ENCODE measurements at regions not wholly inside any gene's neighbourhood (a gene's known extent, or its start where the extent isn't known, plus 50 kb on each side); places are given as distances from the start of the nearest gene placed in this dataset.

DNA sequence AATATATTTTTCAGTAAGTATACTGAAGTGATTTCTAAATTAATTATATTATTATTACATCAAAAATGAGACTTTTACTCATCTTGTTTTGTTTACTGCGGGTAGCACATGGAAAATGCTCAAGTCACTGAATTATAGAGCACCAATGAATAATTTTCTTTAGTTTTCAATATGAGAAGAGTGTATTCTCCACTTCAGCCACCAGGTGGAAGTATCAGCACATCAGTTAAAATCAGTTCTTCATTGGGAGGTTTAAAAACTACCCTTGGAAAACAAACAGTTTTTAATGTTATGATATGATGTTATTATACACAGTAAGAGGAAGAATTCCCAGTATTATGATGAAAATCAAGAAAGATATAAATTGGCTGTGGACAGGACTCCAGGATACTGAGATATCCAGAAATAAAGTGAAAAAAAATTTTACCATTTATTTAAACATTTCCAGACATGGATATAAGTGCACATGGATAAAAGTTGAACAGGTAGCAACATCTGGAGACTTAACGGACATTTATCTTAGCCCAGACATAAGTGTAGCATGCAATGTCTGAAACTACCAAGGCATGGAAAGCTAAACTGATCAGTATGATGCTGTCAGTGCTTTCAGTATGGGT is 467.3 kb downstream of the KCNJ2 start:
- no peaks in the 10 kb centered on the region for H3K9me1 ChIP-seq (replicated peaks; ENCODE audit: control insufficient read depth, extremely low read depth, insufficient read depth, low read length)
- dilution Hi-C loops (cut with MboI; ENCODE audit: extremely low pct_ligation_motif_present, low sequenced_read_pairs) (no loop called here), intact Hi-C loops (cut with micrococcal nuclease) (loop anchor here (1.0 to 10.0 kb wide), 4 partner anchors 329 to 1904 kb away; no protein-coding TSS in a partner anchor)
- H3K9ac ChIP-seq (replicated peaks; ENCODE audit: extremely low read depth, insufficient read depth, low read length) = no peak overlapping the region
- H3K9me3 ChIP-seq (replicated peaks; ENCODE audit: control insufficient read depth, insufficient read depth, low read length) = no peaks in the 10 kb centered on the region
- CTCF ChIA-PET = no interaction called here
- H3K27me3 ChIP-seq (ENCODE audit: control insufficient read depth in 2 of 2, insufficient read depth in 2 of 2, low read length in 2 of 2) = peaks cover 2 to 8% of the 10 kb centered on the region in 2 experiments
- no TSS peak for BruUV-seq (replicated peaks)
- H3K4me2 ChIP-seq (ENCODE audit: insufficient read depth, low read length) = no peak overlapping the region
- DNase-seq (ENCODE audit: low read depth, low spot score) = peak; percentile 61
- POLR2A ChIA-PET = no interaction called here
- no peaks in the 10 kb centered on the region for H3K4me1 ChIP-seq (ENCODE audit: control insufficient read depth, extremely low read depth, insufficient read depth, low read length)
- H3K4me3 ChIP-seq (replicated peaks in 1 of 3; ENCODE audit: insufficient read depth in 1 of 3, low read depth in 1 of 3, low read length in 3 of 3) = no peak overlapping the region
- H3K79me2 ChIP-seq (ENCODE audit: control insufficient read depth, insufficient read depth, low read length) = no peaks in the 10 kb centered on the region
- no peak overlapping the region for H3K27ac ChIP-seq (ENCODE audit: insufficient read depth, low read depth, low read length)
- no peaks in the 10 kb centered on the region for H4K20me1 ChIP-seq (replicated peaks; ENCODE audit: control insufficient read depth, extremely low read depth, insufficient read depth, low read length)
- TF ChIP-seq, protein P1, sequence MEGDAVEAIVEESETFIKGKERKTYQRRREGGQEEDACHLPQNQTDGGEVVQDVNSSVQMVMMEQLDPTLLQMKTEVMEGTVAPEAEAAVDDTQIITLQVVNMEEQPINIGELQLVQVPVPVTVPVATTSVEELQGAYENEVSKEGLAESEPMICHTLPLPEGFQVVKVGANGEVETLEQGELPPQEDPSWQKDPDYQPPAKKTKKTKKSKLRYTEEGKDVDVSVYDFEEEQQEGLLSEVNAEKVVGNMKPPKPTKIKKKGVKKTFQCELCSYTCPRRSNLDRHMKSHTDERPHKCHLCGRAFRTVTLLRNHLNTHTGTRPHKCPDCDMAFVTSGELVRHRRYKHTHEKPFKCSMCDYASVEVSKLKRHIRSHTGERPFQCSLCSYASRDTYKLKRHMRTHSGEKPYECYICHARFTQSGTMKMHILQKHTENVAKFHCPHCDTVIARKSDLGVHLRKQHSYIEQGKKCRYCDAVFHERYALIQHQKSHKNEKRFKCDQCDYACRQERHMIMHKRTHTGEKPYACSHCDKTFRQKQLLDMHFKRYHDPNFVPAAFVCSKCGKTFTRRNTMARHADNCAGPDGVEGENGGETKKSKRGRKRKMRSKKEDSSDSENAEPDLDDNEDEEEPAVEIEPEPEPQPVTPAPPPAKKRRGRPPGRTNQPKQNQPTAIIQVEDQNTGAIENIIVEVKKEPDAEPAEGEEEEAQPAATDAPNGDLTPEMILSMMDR (IDR thresholded peaks at IDR 0.05; ENCODE audit: extremely low read depth in 1 of 2, insufficient read depth in 1 of 2, low read depth in 1 of 2, low read length in 2 of 2) = peak; percentile 31 to 45
- TF ChIP-seq POLR2A (IDR thresholded peaks at IDR 0.05; ENCODE audit: low read depth, low read length) (no peak), JUN (IDR thresholded peaks at IDR 0.05; ENCODE audit: borderline replicate concordance, insufficient read depth, insufficient read length, low read depth) (no peak)
- no peak overlapping the region for H2AFZ ChIP-seq (ENCODE audit: low read depth, low read length)
- peak; percentile 62 for FAIRE-seq
- H3K36me3 ChIP-seq (ENCODE audit: control insufficient read depth in 2 of 2, extremely low read depth in 1 of 2, insufficient read depth in 2 of 2, low read length in 2 of 2) = no peaks in the 10 kb centered on the region

DNA sequence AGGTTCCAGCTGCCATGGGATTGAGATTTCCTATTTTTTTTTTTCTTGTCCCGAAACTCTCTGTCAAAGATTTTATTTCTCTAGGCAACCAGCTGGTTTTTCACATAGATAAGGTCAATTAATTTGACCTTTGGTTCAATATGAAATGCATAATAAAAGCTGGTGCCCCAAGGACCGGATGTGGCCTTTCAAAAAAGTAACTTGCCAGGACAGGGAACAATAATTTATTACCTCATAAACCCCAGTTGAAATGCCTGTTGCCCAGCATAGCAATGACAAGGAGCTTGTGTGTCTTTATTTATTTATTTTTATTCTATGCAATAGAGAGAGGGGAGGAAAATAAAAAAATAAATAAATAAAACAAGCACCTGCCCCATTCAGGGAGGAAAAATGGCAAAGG is 472.7 kb downstream of the KCNJ2 start:
- no peak overlapping the region for H2AFZ ChIP-seq (ENCODE audit: low read depth, low read length)
- H3K9me1 ChIP-seq (replicated peaks; ENCODE audit: control insufficient read depth, extremely low read depth, insufficient read depth, low read length) = no peaks in the 10 kb centered on the region
- no peaks in the 10 kb centered on the region for H3K79me2 ChIP-seq (ENCODE audit: control insufficient read depth, insufficient read depth, low read length)
- ChIA-PET POLR2A (no interaction called here), CTCF (no interaction called here)
- no peak for DNase-seq (ENCODE audit: low read depth, low spot score)
- H3K4me1 ChIP-seq (ENCODE audit: control insufficient read depth, extremely low read depth, insufficient read depth, low read length) = no peaks in the 10 kb centered on the region
- dilution Hi-C loops (cut with MboI; ENCODE audit: extremely low pct_ligation_motif_present, low sequenced_read_pairs) = no loop called here
- no peak for FAIRE-seq
- no peak overlapping the region for H3K4me2 ChIP-seq (ENCODE audit: insufficient read depth, low read length)
- no peaks in the 10 kb centered on the region for H3K9me3 ChIP-seq (replicated peaks; ENCODE audit: control insufficient read depth, insufficient read depth, low read length)
- no peak overlapping the region for H3K9ac ChIP-seq (replicated peaks; ENCODE audit: extremely low read depth, insufficient read depth, low read length)
- H4K20me1 ChIP-seq (replicated peaks; ENCODE audit: control insufficient read depth, extremely low read depth, insufficient read depth, low read length) = no peaks in the 10 kb centered on the region
- no peaks in the 10 kb centered on the region for H3K36me3 ChIP-seq (ENCODE audit: control insufficient read depth in 2 of 2, extremely low read depth in 1 of 2, insufficient read depth in 2 of 2, low read length in 2 of 2)
- TF ChIP-seq EZH2 (IDR thresholded peaks at IDR 0.05; ENCODE audit: borderline replicate concordance, low read depth, low read length, severe bottlenecking) (no peak), FOS (IDR thresholded peaks at IDR 0.05; ENCODE audit: borderline replicate concordance, insufficient read depth, low read length) (no peak), MYC (IDR thresholded peaks at IDR 0.05; ENCODE audit: low read depth, low read length) (no peak), JUN (IDR thresholded peaks at IDR 0.05; ENCODE audit: borderline replicate concordance, insufficient read depth, insufficient read length, low read depth) (no peak), GATA2 (IDR thresholded peaks at IDR 0.05; ENCODE audit: insufficient read depth, insufficient read length, low read depth, low read length) (no peak), POLR2AphosphoS5 (IDR thresholded peaks at IDR 0.05; ENCODE audit: insufficient read depth, low read depth, low read length) (no peak), POLR2A (IDR thresholded peaks at IDR 0.05; ENCODE audit: low read depth, low read length) (no peak)
- TF ChIP-seq, protein P1 (IDR thresholded peaks at IDR 0.05; ENCODE audit: extremely low read depth in 1 of 2, insufficient read depth in 1 of 2, low read depth in 1 of 2, low read length in 2 of 2) = no peak
- TF ChIP-seq, protein P2, sequence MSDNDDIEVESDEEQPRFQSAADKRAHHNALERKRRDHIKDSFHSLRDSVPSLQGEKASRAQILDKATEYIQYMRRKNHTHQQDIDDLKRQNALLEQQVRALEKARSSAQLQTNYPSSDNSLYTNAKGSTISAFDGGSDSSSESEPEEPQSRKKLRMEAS (IDR thresholded peaks at IDR 0.05; ENCODE audit: insufficient read depth, insufficient read length) = no peak
- no peak overlapping the region for H3K27ac ChIP-seq (ENCODE audit: insufficient read depth, low read depth, low read length)
- no TSS peak for BruUV-seq (replicated peaks)
- H3K4me3 ChIP-seq (replicated peaks in 1 of 3; ENCODE audit: insufficient read depth in 1 of 3, low read depth in 1 of 3, low read length in 3 of 3) = no peak overlapping the region
- intact Hi-C loops (cut with micrococcal nuclease) = no loop called here
- no peaks in the 10 kb centered on the region for H3K27me3 ChIP-seq (ENCODE audit: control insufficient read depth in 2 of 2, insufficient read depth in 2 of 2, low read length in 2 of 2)

Measured in endothelial cell of umbilical vein (primary cell).